ENCODE measurements at regions not wholly inside any gene's neighbourhood (a gene's known extent, or its start where the extent isn't known, plus 50 kb on each side); places are given as distances from the start of the nearest gene placed in this dataset.

- no peak for DNase-seq (ENCODE audit: low read depth)
- TF ChIP-seq CTCF (IDR thresholded peaks at IDR 0.05; ENCODE audit: insufficient read depth, low read length): no peak
- H3K4me3 ChIP-seq (ENCODE audit: low read depth, low read length): no peak overlapping the region
These were observed 765.0 kb downstream of the INHBA start for GRCh38 chr7:40937879-40938278.

GRCh38 chr7:40935435-40935834 lies 767.5 kb downstream of the INHBA start:
- H3K4me3 ChIP-seq (ENCODE audit: low read depth, low read length): no peak overlapping the region
- no peak for TF ChIP-seq CTCF (IDR thresholded peaks at IDR 0.05; ENCODE audit: insufficient read depth, low read length)
- no peak for DNase-seq (ENCODE audit: low read depth)

- no peak for DNase-seq (ENCODE audit: low read depth)
- no peak overlapping the region for H3K4me3 ChIP-seq (ENCODE audit: low read depth, low read length)
These were observed 779.3 kb downstream of the INHBA start for GRCh38 chr7:40923626-40924025.

GRCh38 chr7:40922316-40922670 lies 780.6 kb downstream of the INHBA start:
- DNase-seq (ENCODE audit: low read depth): peak; percentile 78
- H3K4me3 ChIP-seq (ENCODE audit: low read depth, low read length): no peak overlapping the region
- TF ChIP-seq CTCF (IDR thresholded peaks at IDR 0.05; ENCODE audit: insufficient read depth, low read length): no peak

More at GRCh38 chr7:40923626-40924025, 779.3 kb downstream of the INHBA start:
- TF ChIP-seq CTCF (IDR thresholded peaks at IDR 0.05; ENCODE audit: insufficient read depth, low read length): no peak

- no peak for DNase-seq (ENCODE audit: low read depth)
- TF ChIP-seq CTCF (IDR thresholded peaks at IDR 0.05; ENCODE audit: insufficient read depth, low read length): no peak
- H3K4me3 ChIP-seq (ENCODE audit: low read depth, low read length): no peak overlapping the region
These were observed 781.1 kb downstream of the INHBA start for GRCh38 chr7:40921589-40922315.

- no peak overlapping the region for H3K4me3 ChIP-seq (ENCODE audit: low read depth, low read length)
These were observed 784.0 kb downstream of the SUGCT start for GRCh38 chr7:40918701-40919271.

More at GRCh38 chr7:40918701-40919271, 784.0 kb downstream of the SUGCT start:
- peak; percentile 90 for DNase-seq (ENCODE audit: low read depth)
- no peak for TF ChIP-seq CTCF (IDR thresholded peaks at IDR 0.05; ENCODE audit: insufficient read depth, low read length)

Data from fibroblast of the aortic adventitia (primary cell).